Trophoblast cell (in vitro differentiated cells and primary cell): ENCODE measurements at regions not wholly inside any gene's neighbourhood (a gene's known extent, or its start where the extent isn't known, plus 50 kb on each side); places are given as distances from the start of the nearest gene placed in this dataset.

Source experiments
- DNase-seq, 2 donors: peaks; one replicate each; pipeline ENCODE4 v3.0.0-alpha.2; 2016
- H2AFZ ChIP-seq: 2 replicates; pipeline ENCODE4 v1.6.1; 2013; ENCODE audit warnings: low read length, moderate library complexity, mild to moderate bottlenecking; ENCODE audit not compliant: insufficient read depth, poor library complexity
- H2AK5ac ChIP-seq: 2 replicates; pipeline ENCODE4 v1.6.1; 2013; ENCODE audit warnings: mild to moderate bottlenecking, low read length
- H2BK120ac ChIP-seq: 2 replicates; pipeline ENCODE4 v1.6.1; 2013; ENCODE audit warnings: low read length, mild to moderate bottlenecking, moderate library complexity; ENCODE audit not compliant: insufficient read depth, poor library complexity
- H2BK12ac ChIP-seq: 2 replicates; pipeline ENCODE4 v1.6.1; 2013; ENCODE audit warnings: mild to moderate bottlenecking, low read length, moderate library complexity
- H2BK5ac ChIP-seq: 2 replicates; pipeline ENCODE4 v1.6.1; 2013; ENCODE audit warnings: low read length, low read depth, moderate library complexity, mild to moderate bottlenecking; ENCODE audit not compliant: poor library complexity
- H3K14ac ChIP-seq: 2 replicates; pipeline ENCODE4 v1.6.1; 2013; ENCODE audit warnings: mild to moderate bottlenecking, low read length
- H3K18ac ChIP-seq: 2 replicates; pipeline ENCODE4 v1.6.1; 2013; ENCODE audit warnings: mild to moderate bottlenecking, low read length
- H3K23ac ChIP-seq: 2 replicates; pipeline ENCODE4 v1.6.1; 2013; ENCODE audit warnings: low read length
- H3K27ac ChIP-seq: 2 replicates; pipeline ENCODE4 v1.5.1; 2013; ENCODE audit warnings: low read depth, mild to moderate bottlenecking, inconsistent platforms, low read length, moderate library complexity
- H3K27me3 ChIP-seq: 2 replicates; pipeline ENCODE4 v1.6.1; 2013; ENCODE audit warnings: inconsistent platforms, mild to moderate bottlenecking, low read length, moderate library complexity; ENCODE audit not compliant: insufficient read depth
- H3K36me3 ChIP-seq, 2 experiments: 1 replicate in 1 of 2; 2 replicates in 1 of 2; pipeline ENCODE4 v1.6.1; 2013; ENCODE audit warnings: low read length in 2 of 2, mild to moderate bottlenecking in 2 of 2, moderate library complexity in 1 of 2; ENCODE audit not compliant: insufficient read depth in 2 of 2, control insufficient read depth in 1 of 2
- H3K4ac ChIP-seq: 2 replicates; pipeline ENCODE4 v1.6.1; 2013; ENCODE audit warnings: low read depth, mild to moderate bottlenecking, low read length, moderate library complexity
- H3K4me1 ChIP-seq, 2 experiments: 1 replicate in 1 of 2; 2 replicates in 1 of 2; pipeline ENCODE4 v1.6.1; 2013; ENCODE audit warnings: low read length in 2 of 2, mild to moderate bottlenecking in 2 of 2, moderate library complexity in 1 of 2; ENCODE audit not compliant: insufficient read depth in 2 of 2, control insufficient read depth in 1 of 2
- H3K4me2 ChIP-seq: 2 replicates; pipeline ENCODE4 v1.6.1; 2013; ENCODE audit warnings: inconsistent platforms, mild to moderate bottlenecking, low read length, moderate library complexity
- H3K4me3 ChIP-seq: 2 replicates; pipeline ENCODE4 v1.5.1; 2013; ENCODE audit warnings: mild to moderate bottlenecking, low read depth, low read length, inconsistent platforms
- H3K79me1 ChIP-seq: one replicate; pipeline ENCODE4 v1.6.1; 2013; ENCODE audit warnings: low read length
- H3K79me2 ChIP-seq: 2 replicates; pipeline ENCODE4 v1.6.1; 2013; ENCODE audit warnings: low read length, mild to moderate bottlenecking; ENCODE audit not compliant: control insufficient read depth, insufficient read depth, poor library complexity
- H3K9ac ChIP-seq: 2 replicates; pipeline ENCODE4 v1.6.1; 2013; ENCODE audit warnings: mild to moderate bottlenecking, low read length
- H3K9me3 ChIP-seq: 2 replicates; pipeline ENCODE4 v1.6.1; 2013; ENCODE audit warnings: low read depth, mild to moderate bottlenecking, control low read depth, inconsistent platforms, low read length; ENCODE audit not compliant: insufficient read depth
- H4K12ac ChIP-seq: 2 replicates; pipeline ENCODE4 v1.6.1; 2013; ENCODE audit warnings: low read depth, mild to moderate bottlenecking, low read length, moderate library complexity
- H4K8ac ChIP-seq: 2 replicates; pipeline ENCODE4 v1.6.1; 2013; ENCODE audit warnings: low read depth, mild to moderate bottlenecking, low read length, moderate library complexity
- H4K91ac ChIP-seq: one replicate; pipeline ENCODE4 v1.6.1; 2013; ENCODE audit warnings: low read depth, mild to moderate bottlenecking, low read length, moderate library complexity
- WGBS: extraction: QIAGEN DNeasy Blood & Tissue Kit; methylation state at CpG from one replicate; pipeline ENCODE4 v1.1.7; 2013; ENCODE audit warnings: missing lambda C conversion rate; ENCODE audit not compliant: insufficient read length, insufficient coverage; ENCODE audit errors: extremely low coverage; 5-methylcytosine and 5-hydroxymethylcytosine counted together

GRCh38 chr13:81302677-81303076 is 961.8 kb upstream of the SPRY2 start:
- H2AK5ac ChIP-seq = no peak overlapping the region
- no peaks in the 10 kb centered on the region for H3K36me3 ChIP-seq
- H3K4me1 ChIP-seq = no peaks in the 10 kb centered on the region
- no peak for DNase-seq
- H2BK120ac ChIP-seq = no peak overlapping the region
- no peak overlapping the region for H2AFZ ChIP-seq
- no peak overlapping the region for H4K8ac ChIP-seq
- no CpG with 5 or more reads among the region's 2 CpGs for WGBS
- H3K27ac ChIP-seq = no peak overlapping the region
- no peak overlapping the region for H3K9ac ChIP-seq
- H3K4me2 ChIP-seq = no peak overlapping the region
- no peak overlapping the region for H3K4me3 ChIP-seq
- no peak overlapping the region for H3K23ac ChIP-seq
- H4K91ac ChIP-seq = no peak overlapping the region
- H3K79me2 ChIP-seq = no peaks in the 10 kb centered on the region
- no peak overlapping the region for H3K14ac ChIP-seq
- H3K27me3 ChIP-seq = no peaks in the 10 kb centered on the region
- H2BK5ac ChIP-seq = no peak overlapping the region
- no peaks in the 10 kb centered on the region for H3K9me3 ChIP-seq
- no peaks in the 10 kb centered on the region for H3K79me1 ChIP-seq
- H4K12ac ChIP-seq = no peak overlapping the region
- H3K4ac ChIP-seq = no peak overlapping the region
- H3K18ac ChIP-seq = no peak overlapping the region
- no peak overlapping the region for H2BK12ac ChIP-seq

- DNase-seq = no peak
- Histone ChIP-seq H3K4me2 (no peak overlapping the region), H3K4me1 (no peaks in the 10 kb centered on the region), H3K18ac (no peak overlapping the region), H4K8ac (no peak overlapping the region), H3K27me3 (no peaks in the 10 kb centered on the region), H2BK120ac (no peak overlapping the region), H3K23ac (no peak overlapping the region), H2AK5ac (no peak overlapping the region), H3K36me3 (no peaks in the 10 kb centered on the region), H3K79me1 (no peaks in the 10 kb centered on the region), H4K12ac (no peak overlapping the region), H3K4me3 (no peak overlapping the region), H3K4ac (no peak overlapping the region), H2BK5ac (no peak overlapping the region), H3K79me2 (no peaks in the 10 kb centered on the region), H2AFZ (no peak overlapping the region), H3K9ac (no peak overlapping the region), H3K27ac (no peak overlapping the region), H4K91ac (no peak overlapping the region), H3K14ac (no peak overlapping the region), H3K9me3 (no peaks in the 10 kb centered on the region), H2BK12ac (no peak overlapping the region)
Measured at GRCh38 chr13:81302125-81302524, 961.2 kb upstream of the SPRY2 start.

GRCh38 chr13:81295177-81295576 is 954.3 kb upstream of the SPRY2 start:
- H3K23ac ChIP-seq = no peak overlapping the region
- H3K4me2 ChIP-seq = no peak overlapping the region
- H3K79me1 ChIP-seq = no peaks in the 10 kb centered on the region
- no peak overlapping the region for H4K12ac ChIP-seq
- H3K27me3 ChIP-seq = no peaks in the 10 kb centered on the region
- H3K27ac ChIP-seq = no peak overlapping the region
- no peak overlapping the region for H4K91ac ChIP-seq
- H3K36me3 ChIP-seq = no peaks in the 10 kb centered on the region
- H3K79me2 ChIP-seq = no peaks in the 10 kb centered on the region
- H3K18ac ChIP-seq = no peak overlapping the region
- H3K4me3 ChIP-seq = no peak overlapping the region
- no peak overlapping the region for H2AK5ac ChIP-seq
- no peak overlapping the region for H2BK120ac ChIP-seq
- H4K8ac ChIP-seq = no peak overlapping the region
- no peak overlapping the region for H3K9ac ChIP-seq
- H2BK12ac ChIP-seq = no peak overlapping the region
- H2AFZ ChIP-seq = no peak overlapping the region
- DNase-seq = no peak
- H3K4ac ChIP-seq = no peak overlapping the region
- H3K9me3 ChIP-seq = no peaks in the 10 kb centered on the region
- H2BK5ac ChIP-seq = no peak overlapping the region
- H3K4me1 ChIP-seq = no peaks in the 10 kb centered on the region
- H3K14ac ChIP-seq = no peak overlapping the region

GRCh38 chr13:81293594-81294164 is 952.8 kb upstream of the SPRY2 start:
- H3K4ac ChIP-seq = no peak overlapping the region
- no peak overlapping the region for H3K4me2 ChIP-seq
- H3K27ac ChIP-seq = no peak overlapping the region
- H2BK120ac ChIP-seq = no peak overlapping the region
- no peak overlapping the region for H3K14ac ChIP-seq
- no peaks in the 10 kb centered on the region for H3K9me3 ChIP-seq
- no peak overlapping the region for H3K9ac ChIP-seq
- H2AK5ac ChIP-seq = no peak overlapping the region
- no peak overlapping the region for H3K4me3 ChIP-seq
- no peak overlapping the region for H3K23ac ChIP-seq
- no peak overlapping the region for H2BK5ac ChIP-seq
- H2AFZ ChIP-seq = no peak overlapping the region
- no peak overlapping the region for H4K91ac ChIP-seq
- H3K79me2 ChIP-seq = no peaks in the 10 kb centered on the region
- WGBS = no CpG with 5 or more reads among the region's 2 CpGs
- no peak overlapping the region for H4K8ac ChIP-seq
- H3K36me3 ChIP-seq = no peaks in the 10 kb centered on the region
- no peak overlapping the region for H3K18ac ChIP-seq
- H4K12ac ChIP-seq = no peak overlapping the region
- no peaks in the 10 kb centered on the region for H3K4me1 ChIP-seq
- DNase-seq = no peak
- H3K79me1 ChIP-seq = no peaks in the 10 kb centered on the region
- no peak overlapping the region for H2BK12ac ChIP-seq
- no peaks in the 10 kb centered on the region for H3K27me3 ChIP-seq
